Thyroid gland (tissue), 4 donors: ENCODE measurements at regions not wholly inside any gene's neighbourhood (a gene's known extent, or its start where the extent isn't known, plus 50 kb on each side); places are given as distances from the start of the nearest gene placed in this dataset.

Experiments used
- POLR2A ChIP-seq, 2 donors: fragments of 450-650 bp; IDR thresholded peaks; one replicate each; pipeline ENCODE4 v1.6.1; 2017; ENCODE audit warnings: antibody characterized with exemption in 2 of 2, mild to moderate bottlenecking in 2 of 2, moderate library complexity in 1 of 2
- TF ChIP-seq, protein P1 (sequence below), 6 experiments: fragments of 200-600 bp in 3 of 6; fragments of 450-650 bp in 3 of 6; sonication (generic) in 3 of 6; IDR thresholded peaks; one replicate each; pipeline ENCODE4 v1.5.1; 2016 to 2019; ENCODE audit warnings: antibody characterized with exemption in 6 of 6, mild to moderate bottlenecking in 2 of 6, inconsistent platforms in 1 of 6, moderate library complexity in 1 of 6

DNA sequence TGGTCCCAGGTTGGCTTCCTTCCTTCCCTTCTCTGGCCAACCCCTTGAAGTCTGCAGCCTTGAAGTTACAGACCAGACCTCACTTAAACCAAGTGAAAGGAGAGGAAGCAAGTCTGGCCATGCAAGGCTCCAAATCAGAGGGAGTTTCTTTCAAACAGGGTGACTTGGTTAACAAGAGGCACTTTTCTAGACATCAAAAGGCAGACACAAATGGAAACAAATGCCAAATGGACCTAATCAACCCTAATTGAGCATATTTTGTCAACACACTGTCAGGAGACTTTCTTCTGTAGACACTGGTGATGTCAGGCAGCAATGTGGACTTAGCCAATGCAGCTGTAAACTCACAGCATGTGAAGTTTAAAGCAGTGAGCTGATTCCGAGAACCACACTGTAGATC, 282.7 kb upstream of the FZD8 start:
- TF ChIP-seq POLR2A (IDR thresholded peaks at IDR 0.05) = no peak
- TF ChIP-seq, protein P1, sequence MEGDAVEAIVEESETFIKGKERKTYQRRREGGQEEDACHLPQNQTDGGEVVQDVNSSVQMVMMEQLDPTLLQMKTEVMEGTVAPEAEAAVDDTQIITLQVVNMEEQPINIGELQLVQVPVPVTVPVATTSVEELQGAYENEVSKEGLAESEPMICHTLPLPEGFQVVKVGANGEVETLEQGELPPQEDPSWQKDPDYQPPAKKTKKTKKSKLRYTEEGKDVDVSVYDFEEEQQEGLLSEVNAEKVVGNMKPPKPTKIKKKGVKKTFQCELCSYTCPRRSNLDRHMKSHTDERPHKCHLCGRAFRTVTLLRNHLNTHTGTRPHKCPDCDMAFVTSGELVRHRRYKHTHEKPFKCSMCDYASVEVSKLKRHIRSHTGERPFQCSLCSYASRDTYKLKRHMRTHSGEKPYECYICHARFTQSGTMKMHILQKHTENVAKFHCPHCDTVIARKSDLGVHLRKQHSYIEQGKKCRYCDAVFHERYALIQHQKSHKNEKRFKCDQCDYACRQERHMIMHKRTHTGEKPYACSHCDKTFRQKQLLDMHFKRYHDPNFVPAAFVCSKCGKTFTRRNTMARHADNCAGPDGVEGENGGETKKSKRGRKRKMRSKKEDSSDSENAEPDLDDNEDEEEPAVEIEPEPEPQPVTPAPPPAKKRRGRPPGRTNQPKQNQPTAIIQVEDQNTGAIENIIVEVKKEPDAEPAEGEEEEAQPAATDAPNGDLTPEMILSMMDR (IDR thresholded peaks at IDR 0.05) = no peak
